Peyer's patch (tissue), 4 donors: ENCODE measurements at regions not wholly inside any gene's neighbourhood (a gene's known extent, or its start where the extent isn't known, plus 50 kb on each side); places are given as distances from the start of the nearest gene placed in this dataset.

ENCODE experiments used
- CTCF ChIP-seq, 6 experiments: fragments of 450-650 bp in 4 of 6; fragments of 200-600 bp in 2 of 6; sonication (generic) in 1 of 6; IDR thresholded peaks; one replicate each; pipeline ENCODE4 v1.5.1; 2017 to 2019; ENCODE audit warnings: antibody characterized with exemption in 6 of 6, mild to moderate bottlenecking in 3 of 6, moderate library complexity in 1 of 6
- POLR2A ChIP-seq, 2 donors: fragments of 450-650 bp; IDR thresholded peaks; one replicate each; pipeline ENCODE4 v1.5.1; 2017; ENCODE audit warnings: antibody characterized with exemption in 2 of 2, mild to moderate bottlenecking in 2 of 2, moderate library complexity in 2 of 2

GRCh38 chr15:53305554-53305953, 453.9 kb downstream of the WDR72 start:
- TF ChIP-seq CTCF (IDR thresholded peaks at IDR 0.05) (no peak), POLR2A (IDR thresholded peaks at IDR 0.05) (no peak)
